Brain microvascular endothelial cell (primary cell): ENCODE measurements at regions not wholly inside any gene's neighbourhood (a gene's known extent, or its start where the extent isn't known, plus 50 kb on each side); places are given as distances from the start of the nearest gene placed in this dataset.

ENCODE experiments used
- DNase-seq: peaks from one replicate; pipeline ENCODE4 v3.0.0-alpha.2; 2020
- H3K27ac ChIP-seq: fragments of 250-450 bp; sonication (Bioruptor Pico); 2 replicates; pipeline ENCODE4 v1.5.1; 2020; ENCODE audit warnings: mild to moderate bottlenecking, moderate library complexity
- H3K27me3 ChIP-seq: fragments of 250-450 bp; sonication (Bioruptor Pico); replicated peaks from 2 replicates; pipeline ENCODE4 v1.5.1; 2020; ENCODE audit warnings: mild to moderate bottlenecking
- H3K36me3 ChIP-seq: fragments of 250-450 bp; sonication (Bioruptor Pico); replicated peaks from 2 replicates; pipeline ENCODE4 v1.5.1; 2020; ENCODE audit warnings: mild to moderate bottlenecking
- H3K4me3 ChIP-seq: 2 replicates; pipeline ENCODE4 v1.5.1; 2011; ENCODE audit warnings: low read depth, mild to moderate bottlenecking, control low read depth, low read length, moderate library complexity
- in situ Hi-C: cut with HindIII; loops from 2 replicates; pipeline ENCODE4 v1.10.0; 2017; ENCODE audit warnings: low sequenced_read_pairs, low pct_ligation_motif_present
- TF ChIP-seq, protein P1 (sequence below): IDR thresholded peaks from 2 replicates; pipeline ENCODE4 v1.5.1; 2011; ENCODE audit warnings: low read depth, mild to moderate bottlenecking, moderate library complexity, low read length, control low read depth, inconsistent platforms; ENCODE audit errors: missing control alignments

DNA sequence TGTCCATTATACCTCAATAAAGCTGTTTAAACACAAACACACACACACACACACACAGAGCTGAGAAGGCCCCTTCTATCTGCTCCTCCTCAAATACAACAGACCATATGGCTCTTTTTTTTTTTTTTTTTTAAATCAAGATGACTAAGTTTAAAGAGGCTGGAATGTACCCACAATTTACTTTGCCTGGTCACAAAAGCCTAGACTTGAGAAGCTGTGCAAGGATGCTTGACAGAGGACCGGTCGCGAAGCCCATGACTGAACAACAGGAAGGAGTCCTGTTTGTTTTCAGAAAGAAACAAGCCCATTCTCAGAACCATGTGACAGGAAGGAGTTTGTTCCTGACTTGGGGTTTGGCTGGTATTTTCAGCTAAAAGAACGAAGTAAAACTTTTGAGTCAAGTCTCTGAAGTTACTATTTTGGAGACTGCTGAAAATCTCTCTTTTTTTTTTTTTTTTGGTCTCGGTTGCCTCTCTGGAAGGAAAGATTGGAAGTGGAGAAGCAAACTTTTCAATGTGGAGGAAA is 650.9 kb upstream of the TENM3 start:
- no peak overlapping the region for H3K27ac ChIP-seq
- no peaks in the 10 kb centered on the region for H3K36me3 ChIP-seq
- H3K4me3 ChIP-seq: no peak overlapping the region
- no peaks in the 10 kb centered on the region for H3K27me3 ChIP-seq
- DNase-seq: no peak
- TF ChIP-seq, protein P1, sequence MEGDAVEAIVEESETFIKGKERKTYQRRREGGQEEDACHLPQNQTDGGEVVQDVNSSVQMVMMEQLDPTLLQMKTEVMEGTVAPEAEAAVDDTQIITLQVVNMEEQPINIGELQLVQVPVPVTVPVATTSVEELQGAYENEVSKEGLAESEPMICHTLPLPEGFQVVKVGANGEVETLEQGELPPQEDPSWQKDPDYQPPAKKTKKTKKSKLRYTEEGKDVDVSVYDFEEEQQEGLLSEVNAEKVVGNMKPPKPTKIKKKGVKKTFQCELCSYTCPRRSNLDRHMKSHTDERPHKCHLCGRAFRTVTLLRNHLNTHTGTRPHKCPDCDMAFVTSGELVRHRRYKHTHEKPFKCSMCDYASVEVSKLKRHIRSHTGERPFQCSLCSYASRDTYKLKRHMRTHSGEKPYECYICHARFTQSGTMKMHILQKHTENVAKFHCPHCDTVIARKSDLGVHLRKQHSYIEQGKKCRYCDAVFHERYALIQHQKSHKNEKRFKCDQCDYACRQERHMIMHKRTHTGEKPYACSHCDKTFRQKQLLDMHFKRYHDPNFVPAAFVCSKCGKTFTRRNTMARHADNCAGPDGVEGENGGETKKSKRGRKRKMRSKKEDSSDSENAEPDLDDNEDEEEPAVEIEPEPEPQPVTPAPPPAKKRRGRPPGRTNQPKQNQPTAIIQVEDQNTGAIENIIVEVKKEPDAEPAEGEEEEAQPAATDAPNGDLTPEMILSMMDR: no peak
- in situ Hi-C loops: no loop called here

DNA sequence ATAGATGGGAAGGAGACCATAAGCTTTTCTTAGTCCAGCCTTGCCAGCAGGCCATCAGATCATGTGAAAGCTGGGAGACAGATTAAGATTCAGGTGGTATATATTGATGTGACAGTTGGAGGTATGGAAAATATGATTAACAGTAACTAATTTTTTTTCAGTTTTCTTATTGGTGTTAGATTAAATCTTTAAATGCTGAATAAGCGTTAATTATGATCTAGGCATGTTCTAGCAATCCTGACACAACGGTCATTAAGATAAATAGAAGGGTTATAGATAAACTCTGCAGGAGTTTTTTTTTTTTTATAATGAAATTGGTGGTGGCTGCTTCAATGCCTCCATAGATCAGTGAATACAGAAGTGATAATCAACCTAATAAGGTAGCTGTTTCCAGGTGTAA is 649.5 kb upstream of the TENM3 start:
- TF ChIP-seq, protein P1: no peak
- Histone ChIP-seq H3K27me3 (no peaks in the 10 kb centered on the region), H3K36me3 (no peaks in the 10 kb centered on the region), H3K27ac (no peak overlapping the region), H3K4me3 (no peak overlapping the region)
- in situ Hi-C loops: no loop called here
- DNase-seq: no peak

DNA sequence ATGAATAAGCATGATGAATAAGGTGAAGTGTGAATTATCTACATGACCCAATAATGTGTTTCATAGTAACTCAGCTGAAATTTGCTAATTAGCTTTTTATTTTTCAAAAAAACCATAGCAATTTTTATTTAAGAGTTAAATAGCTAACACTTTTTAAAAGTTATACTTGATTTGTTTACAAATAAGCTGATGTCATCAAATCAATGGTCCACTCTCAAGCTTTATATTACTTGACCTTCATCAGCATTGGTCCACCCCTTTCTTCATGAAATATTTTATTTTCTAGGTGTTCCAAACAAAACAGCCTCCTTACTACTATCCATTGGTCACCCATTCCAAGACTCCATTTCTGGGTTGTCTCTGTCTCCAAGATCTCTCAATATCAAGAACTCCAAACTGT is 649.0 kb upstream of the TENM3 start:
- in situ Hi-C loops: no loop called here
- TF ChIP-seq, protein P1: no peak
- no peaks in the 10 kb centered on the region for H3K36me3 ChIP-seq
- H3K27me3 ChIP-seq: no peaks in the 10 kb centered on the region
- no peak overlapping the region for H3K27ac ChIP-seq
- no peak overlapping the region for H3K4me3 ChIP-seq
- no peak for DNase-seq

DNA sequence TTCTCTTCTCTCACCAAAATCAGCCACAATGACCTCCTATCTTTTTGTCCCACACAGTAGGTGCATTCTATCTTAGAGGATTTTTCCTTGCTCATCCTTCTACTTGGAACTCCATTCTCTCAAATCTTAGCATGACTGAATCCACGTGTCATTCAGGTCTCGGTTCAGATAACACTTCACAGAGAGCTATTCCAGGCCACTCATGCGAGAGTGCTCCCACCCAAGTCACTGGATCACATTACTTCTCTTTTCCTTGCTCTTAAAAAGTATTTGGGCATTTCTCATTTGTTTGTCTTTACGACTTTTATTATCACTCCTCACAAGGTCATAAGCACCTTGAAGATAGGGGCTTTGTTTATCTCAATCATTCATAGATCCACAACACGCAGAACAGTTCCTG is 647.5 kb upstream of the TENM3 start:
- DNase-seq: no peak
- in situ Hi-C loops: no loop called here
- no peaks in the 10 kb centered on the region for H3K36me3 ChIP-seq
- TF ChIP-seq, protein P1: no peak
- H3K4me3 ChIP-seq: no peak overlapping the region
- H3K27ac ChIP-seq: no peak overlapping the region
- no peaks in the 10 kb centered on the region for H3K27me3 ChIP-seq

DNA sequence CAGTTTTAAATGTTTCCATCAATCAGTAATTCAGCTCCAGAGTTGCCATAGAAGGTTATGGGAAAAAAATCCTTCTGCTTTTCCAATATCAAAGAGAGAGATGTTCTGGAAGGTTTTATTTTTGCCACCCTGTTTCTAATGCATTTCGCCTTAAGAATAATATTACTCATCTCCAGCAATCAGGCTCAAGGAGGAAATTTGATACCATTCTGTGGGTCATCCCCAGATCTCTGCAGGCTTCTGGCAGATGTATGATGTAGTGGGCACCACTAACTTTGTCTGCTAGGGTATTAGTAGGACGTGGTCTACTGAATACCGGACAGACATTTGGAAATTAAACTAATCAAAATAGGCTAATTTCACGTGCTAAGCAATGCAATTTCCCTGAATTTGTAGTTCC is 645.4 kb upstream of the TENM3 start:
- H3K27me3 ChIP-seq: no peaks in the 10 kb centered on the region
- DNase-seq: peak; percentile 63
- no peak overlapping the region for H3K4me3 ChIP-seq
- TF ChIP-seq, protein P1: no peak
- H3K36me3 ChIP-seq: no peaks in the 10 kb centered on the region
- no peak overlapping the region for H3K27ac ChIP-seq
- in situ Hi-C loops: no loop called here

DNA sequence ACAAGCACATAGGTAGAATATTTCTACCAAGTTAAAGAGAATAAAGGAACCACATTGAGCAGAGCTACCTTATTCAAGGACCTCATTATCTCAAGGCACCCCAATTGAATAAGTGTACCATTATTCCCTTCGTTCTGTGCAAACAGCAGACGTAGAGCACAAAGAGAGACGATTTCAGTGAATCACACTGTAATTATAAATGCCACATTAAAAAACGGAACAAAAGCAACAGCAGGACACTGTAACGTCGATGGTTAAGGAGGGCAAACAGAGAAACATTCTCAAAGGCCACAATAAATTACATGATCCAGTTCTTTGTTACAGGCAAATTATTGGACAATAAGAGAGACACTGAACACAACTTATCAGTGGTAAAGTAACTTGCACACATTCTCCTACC is 644.1 kb upstream of the TENM3 start:
- DNase-seq: no peak
- no peak overlapping the region for H3K27ac ChIP-seq
- no peaks in the 10 kb centered on the region for H3K27me3 ChIP-seq
- H3K36me3 ChIP-seq: no peaks in the 10 kb centered on the region
- in situ Hi-C loops: no loop called here
- TF ChIP-seq, protein P1: no peak
- H3K4me3 ChIP-seq: no peak overlapping the region
